ENCODE measurements at regions not wholly inside any gene's neighbourhood (a gene's known extent, or its start where the extent isn't known, plus 50 kb on each side); places are given as distances from the start of the nearest gene placed in this dataset.
"Not testable (repeated sequence)": the region's sequence is repeated elsewhere in the genome, so short reads cannot be mapped to it uniquely, and the experiment has no call there.

DNA sequence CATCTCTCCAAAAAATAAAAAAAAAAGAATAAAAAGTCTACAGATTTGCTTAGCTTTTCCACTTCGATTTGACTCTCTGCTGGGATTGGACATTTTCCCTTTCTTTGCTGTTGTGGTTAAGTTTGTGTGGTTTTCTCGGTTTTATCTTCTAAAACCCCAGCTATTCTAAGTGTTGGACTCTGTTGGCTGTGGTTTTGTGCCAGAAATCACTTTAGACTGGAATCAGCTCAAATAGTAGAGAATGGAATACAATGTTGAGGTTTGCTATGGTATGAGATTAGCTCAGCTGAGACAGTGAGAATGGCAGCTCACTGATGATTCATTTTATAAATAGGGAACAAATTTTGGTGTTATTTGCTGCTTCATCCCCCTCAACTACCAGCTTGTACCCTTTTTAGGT lies 116.0 kb downstream of the BUB3 start:
- no peak for DNase-seq (ENCODE audit: low read depth in 3 of 3)

DNA sequence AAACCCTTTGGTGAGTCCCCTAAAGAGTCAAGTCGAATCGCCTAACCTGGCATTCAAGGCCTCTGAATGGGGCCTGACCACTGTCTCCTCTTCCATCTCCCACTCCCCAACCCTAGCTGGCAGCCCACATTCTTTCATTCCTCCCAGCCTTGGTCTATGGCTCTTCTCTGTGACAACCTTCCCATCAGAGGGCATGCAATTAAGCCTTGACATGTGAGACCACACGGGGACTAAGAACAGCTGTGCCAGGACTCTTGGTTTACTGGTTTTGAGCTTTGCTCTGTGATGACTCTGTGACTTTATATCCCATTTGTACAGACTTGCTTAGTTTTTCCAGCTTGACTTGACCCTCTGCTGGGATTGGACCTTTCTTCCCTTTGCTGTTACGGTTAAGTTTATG lies 116.6 kb downstream of the BUB3 start:
- no peak for DNase-seq (ENCODE audit: low read depth in 3 of 3)

DNA sequence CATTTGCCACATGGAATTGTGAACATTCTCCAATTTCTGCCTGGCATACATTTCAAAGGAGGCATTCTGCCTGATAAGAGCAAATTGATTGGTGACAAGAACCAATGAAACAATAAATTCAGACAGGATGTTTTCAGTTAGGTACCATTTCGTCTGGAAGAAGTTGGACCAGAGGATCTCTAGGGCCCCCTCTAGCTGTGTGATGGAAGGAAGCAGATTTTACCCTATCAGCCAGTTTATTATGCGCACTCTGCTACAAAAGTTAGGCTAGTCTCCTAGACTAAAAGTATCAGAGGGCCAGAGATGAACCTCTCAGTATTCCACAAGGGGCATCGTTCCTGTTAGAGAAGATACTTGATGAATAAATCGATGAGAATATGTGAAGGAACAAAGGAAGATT lies 118.0 kb downstream of the BUB3 start:
- DNase-seq (ENCODE audit: low read depth in 3 of 3) = no peak

- no peak for DNase-seq (ENCODE audit: low read depth in 3 of 3)
Observed at GRCh38 chr10:123274306-123275135, 120.3 kb downstream of the BUB3 start.

DNA sequence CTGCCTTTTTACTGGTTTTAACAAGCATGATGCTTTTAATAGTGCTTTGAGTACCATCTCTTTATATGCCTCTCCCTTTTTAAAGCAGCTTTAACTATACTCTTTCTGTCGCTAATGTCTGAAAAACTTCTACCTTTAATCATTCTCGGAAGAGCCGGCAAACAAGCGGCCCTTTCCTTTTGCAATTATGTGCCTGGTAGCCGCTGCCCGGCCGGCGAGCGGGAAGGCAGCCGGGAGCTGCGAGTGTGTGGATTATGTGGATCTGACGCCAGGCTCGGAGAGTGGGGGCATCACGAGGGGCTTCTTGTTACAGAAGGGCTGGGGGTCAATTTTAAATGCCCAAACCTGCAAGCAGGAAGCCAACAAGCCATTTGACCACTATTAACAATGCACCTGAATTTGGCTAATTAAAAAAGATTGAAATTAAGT lies 120.9 kb downstream of the BUB3 start:
- DNase-seq (ENCODE audit: low read depth in 3 of 3) = no peak

GRCh38 chr10:123278445-123278844 lies 124.2 kb downstream of the BUB3 start:
- DNase-seq (ENCODE audit: low read depth in 3 of 3) = no peak

DNA sequence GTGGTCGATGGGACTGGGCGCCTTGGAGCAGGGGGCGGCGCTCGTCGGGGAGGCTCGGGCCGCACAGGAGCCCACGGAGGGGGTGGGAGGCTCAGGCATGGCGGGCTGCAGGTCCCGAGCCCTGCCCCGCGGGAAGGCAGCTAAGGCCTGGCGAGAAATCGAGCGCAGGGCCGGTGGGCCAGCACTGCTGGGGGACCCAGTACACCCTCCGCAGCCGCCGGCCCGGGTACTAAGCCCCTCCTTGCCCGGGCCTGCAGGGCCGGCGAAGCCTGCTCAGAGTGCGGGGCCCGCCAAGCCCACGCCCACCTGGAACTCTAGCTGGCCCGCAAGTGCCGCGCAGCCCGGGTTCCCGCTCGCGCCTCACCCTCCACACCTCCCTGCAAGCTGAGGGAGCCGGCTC lies 129.2 kb downstream of the BUB3 start:
- DNase-seq (ENCODE audit: low read depth in 3 of 3) = not testable (repeated sequence)

DNA sequence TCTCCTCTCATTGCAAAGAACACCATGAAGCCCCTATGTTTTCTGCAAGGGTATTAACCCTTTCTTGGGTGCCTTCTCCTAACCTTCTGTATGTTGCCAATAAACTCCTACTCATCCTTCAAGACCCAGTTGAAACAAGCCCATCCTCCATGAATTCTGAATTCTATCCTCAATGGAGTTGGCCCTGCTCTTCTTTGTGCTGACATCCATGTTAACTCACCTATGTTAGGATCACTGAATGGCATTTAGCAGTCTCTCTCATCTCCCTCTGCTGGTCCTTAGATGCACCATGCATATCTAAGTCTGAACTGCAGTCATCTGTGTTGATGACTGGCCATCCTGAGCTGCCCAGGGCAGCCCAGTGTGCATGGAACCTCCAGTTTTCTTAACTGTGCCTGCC lies 129.8 kb downstream of the BUB3 start:
- DNase-seq (ENCODE audit: low read depth in 3 of 3) = no peak

DNA sequence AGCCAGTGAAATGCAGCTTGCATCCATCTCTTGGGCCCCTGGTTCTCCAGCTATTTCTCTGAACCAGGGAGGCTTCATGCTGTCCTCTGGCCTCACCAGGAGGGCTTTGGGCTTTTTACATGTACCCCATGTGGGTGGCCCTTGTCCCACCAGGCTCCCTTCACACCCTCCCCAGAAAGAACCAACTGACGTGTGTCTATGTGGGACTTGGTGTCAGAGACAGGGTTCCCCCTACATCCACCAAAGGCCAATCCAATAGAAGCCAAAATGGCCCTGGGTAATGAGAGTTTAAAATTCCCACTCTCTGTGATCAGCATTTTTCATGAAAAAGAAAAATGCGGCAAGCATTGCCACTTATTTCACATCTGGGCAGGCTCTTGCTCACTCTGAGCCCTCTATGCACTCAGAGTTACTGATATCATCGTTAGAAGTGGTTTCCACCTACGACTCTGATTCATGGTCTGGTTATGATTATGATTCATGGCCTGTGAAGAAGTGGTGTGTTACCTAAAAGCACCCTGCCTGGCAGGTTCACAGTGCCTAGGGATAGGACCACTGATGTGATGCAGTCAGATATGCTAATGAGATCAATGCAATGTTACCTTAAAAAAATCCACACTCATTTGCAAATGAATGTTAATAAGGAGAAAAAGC lies 133.5 kb downstream of the BUB3 start:
- no peak for DNase-seq (ENCODE audit: low read depth in 3 of 3)

DNA sequence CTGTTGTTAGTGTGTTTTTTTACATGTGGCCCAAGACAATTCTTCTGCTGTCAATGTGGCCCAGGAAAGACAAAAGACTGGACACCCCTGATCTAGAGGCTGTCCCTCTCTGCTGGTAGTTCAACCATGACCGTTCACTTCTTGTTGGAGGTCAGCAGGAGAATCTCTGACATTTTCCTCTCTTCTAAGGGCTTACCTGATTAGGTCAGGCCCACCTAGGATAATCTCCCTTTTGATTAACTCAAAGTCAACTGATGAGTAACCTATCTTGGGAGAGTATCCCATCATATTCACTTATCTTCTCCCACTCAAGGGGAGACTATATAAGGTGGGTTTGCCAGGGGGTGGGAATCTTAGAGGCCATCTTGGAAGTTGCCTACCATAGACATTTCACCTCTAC lies 135.2 kb downstream of the BUB3 start:
- DNase-seq (ENCODE audit: low read depth in 3 of 3) = no peak

- no peak for DNase-seq (ENCODE audit: low read depth in 3 of 3)
Observed at GRCh38 chr10:123294109-123294508, 139.9 kb downstream of the BUB3 start.

- no peak for DNase-seq (ENCODE audit: low read depth in 3 of 3)
Observed at GRCh38 chr10:123294886-123295285, 140.7 kb downstream of the BUB3 start.

- no peak for DNase-seq (ENCODE audit: low read depth in 3 of 3)
Observed at GRCh38 chr10:123295644-123296043, 141.4 kb downstream of the BUB3 start.

DNA sequence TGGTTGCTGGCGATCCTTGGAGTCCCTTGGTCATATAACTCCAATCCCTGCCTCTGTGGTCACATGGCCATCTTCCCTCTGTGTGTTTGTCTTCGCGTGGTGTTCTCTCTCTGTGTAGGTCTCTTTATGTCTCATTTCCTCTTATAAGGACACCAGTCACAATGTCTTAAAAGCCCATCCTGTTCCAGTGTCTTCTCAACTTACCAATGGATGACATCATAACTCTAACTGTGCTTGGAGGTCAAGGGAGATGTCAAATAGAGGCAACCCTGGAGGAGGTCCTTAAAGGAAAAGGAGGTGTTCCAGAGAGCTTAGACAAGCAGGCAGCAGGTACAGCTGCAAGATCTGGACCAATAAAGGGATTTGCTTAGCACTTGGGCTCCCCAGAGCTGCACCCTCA lies 143.0 kb downstream of the BUB3 start:
- DNase-seq (ENCODE audit: low read depth in 3 of 3) = no peak

DNA sequence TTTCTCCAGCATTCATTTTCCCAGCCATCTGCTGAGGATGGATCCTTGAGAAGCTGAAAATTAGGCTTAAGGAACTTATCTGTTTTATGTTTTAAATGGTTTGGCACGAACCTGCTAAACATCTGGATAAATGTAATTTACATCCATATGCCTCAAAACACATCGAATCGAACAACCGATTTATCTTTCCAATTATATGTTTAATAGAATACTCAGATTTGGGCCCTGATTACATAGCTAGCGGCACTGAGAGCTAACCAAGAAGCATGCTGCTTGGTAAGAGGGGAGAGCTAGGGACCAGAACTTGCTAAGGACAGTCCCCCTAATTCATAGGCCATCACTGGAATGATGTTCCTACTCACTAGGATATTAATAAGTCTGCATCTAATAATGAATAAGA lies 144.4 kb downstream of the BUB3 start:
- DNase-seq (ENCODE audit: low read depth in 3 of 3) = no peak

GRCh38 chr10:123299598-123299997 lies 145.4 kb downstream of the BUB3 start:
- DNase-seq (ENCODE audit: low read depth in 3 of 3) = no peak

- no peak for DNase-seq (ENCODE audit: low read depth in 3 of 3)
Observed at GRCh38 chr10:123301077-123301857, 147.1 kb downstream of the BUB3 start.

DNA sequence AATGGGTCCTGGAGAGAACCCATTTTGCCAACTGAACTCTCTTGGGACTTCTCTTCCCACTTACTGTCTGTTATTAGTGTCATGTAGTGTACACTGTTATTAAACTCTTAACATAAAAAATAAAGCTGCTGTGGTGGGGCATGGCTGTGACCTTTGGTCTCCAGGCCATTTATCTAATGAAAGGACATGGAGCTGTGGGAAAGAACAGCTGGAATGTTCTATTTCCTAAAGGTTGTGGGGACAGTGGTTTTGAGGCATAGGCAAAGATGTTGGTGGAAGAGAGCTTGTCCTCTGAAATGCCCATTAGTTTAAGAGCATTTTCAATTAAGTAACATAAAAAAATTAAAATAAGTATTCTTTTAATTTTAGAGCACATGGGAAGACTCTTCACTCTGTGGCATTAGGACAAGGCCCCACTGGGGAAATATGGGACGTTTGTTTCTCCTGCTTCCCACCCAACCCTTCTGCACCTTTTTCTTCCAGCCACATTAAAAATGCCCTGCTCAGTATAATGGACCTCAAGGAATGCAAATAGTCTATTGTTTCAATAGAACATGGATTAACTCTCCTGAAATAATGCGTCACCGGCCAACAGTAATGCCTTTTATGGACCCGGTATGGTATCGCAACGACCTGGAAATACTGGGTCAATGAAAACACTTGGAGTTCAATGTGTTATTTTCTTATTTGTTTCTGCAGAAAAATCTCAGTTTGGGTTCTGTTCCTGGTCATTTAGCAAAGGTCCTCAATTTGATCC lies 149.6 kb downstream of the BUB3 start:
- no peak for DNase-seq (ENCODE audit: low read depth in 3 of 3)

- no peak for DNase-seq (ENCODE audit: low read depth in 3 of 3)
Observed at GRCh38 chr10:123305671-123306070, 151.5 kb downstream of the BUB3 start.

DNA sequence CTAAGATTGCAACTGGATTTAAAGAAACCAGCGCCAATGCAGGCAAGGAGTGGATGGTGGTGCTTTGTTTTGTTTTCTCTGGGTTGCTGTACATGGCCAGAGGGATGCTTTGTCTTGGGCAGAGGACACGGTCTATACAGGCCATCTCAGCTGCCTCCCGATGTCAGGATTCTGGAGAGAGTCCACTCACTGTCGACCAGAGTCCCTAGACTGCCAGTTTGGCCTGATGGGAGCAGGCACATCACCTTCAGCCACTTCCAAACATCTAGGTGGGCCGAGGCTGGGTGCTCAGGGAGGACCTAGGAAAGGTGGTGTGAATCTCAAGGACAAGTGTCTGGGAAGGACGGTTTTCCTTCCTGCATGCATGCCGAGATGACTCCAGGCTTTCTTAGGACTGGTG lies 152.1 kb downstream of the BUB3 start:
- DNase-seq (ENCODE audit: low read depth in 3 of 3) = no peak

DNA sequence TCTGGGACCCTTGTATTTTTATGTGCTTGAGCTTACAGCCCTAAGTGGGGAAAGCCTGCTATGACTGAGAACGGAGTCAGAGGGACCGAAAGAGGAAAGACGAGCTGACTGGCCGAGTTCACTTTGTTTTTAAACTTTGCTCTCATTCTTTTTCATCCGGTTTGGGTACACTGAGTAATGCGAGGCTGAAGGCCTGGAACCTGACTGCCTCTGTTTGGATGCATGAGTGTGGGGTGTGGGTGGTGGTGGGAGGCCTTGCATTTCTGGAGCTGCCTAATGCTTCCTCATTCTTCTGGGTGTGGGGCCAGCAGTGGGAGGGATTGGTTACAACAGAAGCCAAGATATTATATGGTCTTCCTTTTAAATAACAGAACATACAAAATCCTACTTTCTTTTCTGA lies 155.5 kb downstream of the BUB3 start:
- DNase-seq (ENCODE audit: low read depth in 3 of 3) = no peak

DNA sequence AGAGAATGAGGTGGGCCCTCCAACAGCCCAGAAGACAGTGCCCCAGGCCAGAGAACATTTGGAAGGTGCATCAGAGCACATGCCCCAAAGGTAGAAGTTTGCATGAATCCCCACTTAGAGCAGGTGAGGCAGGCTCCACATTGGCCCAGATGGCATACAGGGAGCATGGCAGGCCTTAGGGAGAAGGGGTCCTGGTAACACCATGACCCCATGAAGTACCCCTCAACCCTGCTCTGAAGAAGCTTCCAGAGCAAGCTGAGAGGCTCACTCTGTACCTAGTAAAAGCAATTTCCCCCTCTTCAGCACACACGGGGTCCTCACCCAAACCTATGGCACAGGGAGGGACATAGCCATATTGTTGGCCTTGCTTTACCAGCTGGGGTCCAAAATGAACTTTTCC lies 162.6 kb downstream of the BUB3 start:
- no peak for DNase-seq (ENCODE audit: low read depth in 3 of 3)
